ENCODE measurements at regions not wholly inside any gene's neighbourhood (a gene's known extent, or its start where the extent isn't known, plus 50 kb on each side); places are given as distances from the start of the nearest gene placed in this dataset.

DNA sequence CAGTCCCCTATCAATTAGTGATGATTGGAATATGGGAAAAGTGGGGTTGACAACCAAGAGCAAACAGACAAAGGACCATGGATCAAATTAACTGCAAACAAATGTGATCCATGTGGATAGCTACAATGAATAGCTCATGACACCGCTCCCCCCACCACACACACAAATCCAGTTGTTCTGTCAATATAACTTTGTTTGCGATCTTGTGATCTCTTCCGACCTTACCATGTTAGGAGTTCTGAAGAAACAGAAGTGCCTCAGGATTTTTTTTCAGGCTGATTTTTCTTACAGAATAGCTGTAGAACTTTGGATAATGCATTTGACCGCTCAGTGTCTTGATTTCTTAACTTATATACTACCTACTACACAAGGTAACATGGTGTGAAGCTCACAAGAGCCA, 116.6 kb downstream of the SH2D1A start:
- Mint-ChIP-seq H3K4me1 (no peaks in the 10 kb centered on the region), H3K4me3 (no peak overlapping the region), H3K27me3 (no peaks in the 10 kb centered on the region), H3K27ac (no peak overlapping the region), H3K36me3 (no peaks in the 10 kb centered on the region), H3K9me3 (peaks cover 0 to 2% (median 0%) of the 10 kb centered on the region in 11 donors)
- H3K4me3 ChIP-seq (ENCODE audit: low read length), result no peak overlapping the region
- POLR2A ChIA-PET, result no interaction called here
- no peaks in the 10 kb centered on the region for H3K9me3 ChIP-seq (ENCODE audit: control insufficient read depth in 2 of 3, low read length in 3 of 3)
- CTCF ChIA-PET, result no interaction called here
- H3K4me1 ChIP-seq (ENCODE audit: control insufficient read depth in 2 of 2, insufficient read depth in 2 of 2, low read length in 2 of 2), result no peaks in the 10 kb centered on the region
- H3K36me3 ChIP-seq (ENCODE audit: control insufficient read depth in 2 of 3, insufficient read depth in 3 of 3, low read length in 3 of 3), result no peaks in the 10 kb centered on the region
- H3K27me3 ChIP-seq (ENCODE audit: control insufficient read depth in 2 of 2, insufficient read depth in 2 of 2, low read length in 2 of 2), result no peaks in the 10 kb centered on the region
- DNase-seq, result no peak
- intact Hi-C loops (cut with micrococcal nuclease), result no loop called here
- no peak for ATAC-seq
- H3K27ac ChIP-seq (ENCODE audit: low read depth, low read length), result no peak overlapping the region

- no peak overlapping the region for H3K4me3 ChIP-seq (ENCODE audit: low read length)
- ATAC-seq (no peak), DNase-seq (no peak)
- H3K4me1 ChIP-seq (ENCODE audit: control insufficient read depth in 2 of 2, insufficient read depth in 2 of 2, low read length in 2 of 2), result no peaks in the 10 kb centered on the region
- Mint-ChIP-seq H3K36me3 (no peaks in the 10 kb centered on the region), H3K4me3 (no peak overlapping the region), H3K27ac (no peak overlapping the region), H3K4me1 (no peaks in the 10 kb centered on the region), H3K9me3 (peaks cover 0 to 2% (median 0%) of the 10 kb centered on the region in 11 donors), H3K27me3 (no peaks in the 10 kb centered on the region)
- no peak overlapping the region for H3K27ac ChIP-seq (ENCODE audit: low read depth, low read length)
- intact Hi-C loops (cut with micrococcal nuclease), result no loop called here
- POLR2A ChIA-PET, result no interaction called here
- H3K36me3 ChIP-seq (ENCODE audit: control insufficient read depth in 2 of 3, insufficient read depth in 3 of 3, low read length in 3 of 3), result no peaks in the 10 kb centered on the region
- no peaks in the 10 kb centered on the region for H3K27me3 ChIP-seq (ENCODE audit: control insufficient read depth in 2 of 2, insufficient read depth in 2 of 2, low read length in 2 of 2)
- no peaks in the 10 kb centered on the region for H3K9me3 ChIP-seq (ENCODE audit: control insufficient read depth in 2 of 3, low read length in 3 of 3)
- CTCF ChIA-PET, result no interaction called here
These were observed 120.8 kb downstream of the SH2D1A start for GRCh38 chrX:124467202-124467601.

DNA sequence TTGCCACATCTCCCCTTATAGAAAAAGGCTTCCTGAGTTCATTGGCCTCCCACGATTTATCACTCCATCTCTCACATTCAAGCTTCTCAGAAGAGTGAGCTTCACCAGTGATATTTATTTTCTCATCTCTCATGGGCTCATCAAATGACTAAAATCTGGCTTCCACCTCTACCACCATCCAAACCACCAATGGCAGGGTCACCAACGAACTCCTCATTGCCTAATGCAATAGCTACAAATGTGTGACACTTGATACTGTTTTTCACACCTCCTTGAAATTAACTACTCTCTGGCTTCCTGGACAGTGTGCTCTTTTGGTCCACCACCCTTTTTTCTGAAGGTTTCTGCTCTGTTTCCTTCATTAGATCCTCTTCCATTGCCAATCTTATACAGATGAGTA, 129.0 kb downstream of the SH2D1A start:
- ChIA-PET POLR2A (no interaction called here), CTCF (no interaction called here)
- Mint-ChIP-seq H3K9me3 (no peaks in the 10 kb centered on the region), H3K4me1 (peaks cover 0 to 6% (median 0%) of the 10 kb centered on the region in 7 donors), H3K4me3 (no peak overlapping the region), H3K27me3 (no peaks in the 10 kb centered on the region), H3K36me3 (no peaks in the 10 kb centered on the region), H3K27ac (no peak overlapping the region)
- DNase-seq, result no peak
- Histone ChIP-seq H3K27ac (ENCODE audit: low read depth, low read length) (no peak overlapping the region), H3K4me3 (ENCODE audit: low read length) (no peak overlapping the region), H3K27me3 (ENCODE audit: control insufficient read depth in 2 of 2, insufficient read depth in 2 of 2, low read length in 2 of 2) (no peaks in the 10 kb centered on the region), H3K4me1 (ENCODE audit: control insufficient read depth in 2 of 2, insufficient read depth in 2 of 2, low read length in 2 of 2) (no peaks in the 10 kb centered on the region), H3K9me3 (ENCODE audit: control insufficient read depth in 2 of 3, low read length in 3 of 3) (no peaks in the 10 kb centered on the region), H3K36me3 (ENCODE audit: control insufficient read depth in 2 of 3, insufficient read depth in 3 of 3, low read length in 3 of 3) (no peaks in the 10 kb centered on the region)
- intact Hi-C loops (cut with micrococcal nuclease), result no loop called here
- ATAC-seq, result no peak

GRCh38 chrX:124476562-124476961, 130.2 kb downstream of the SH2D1A start:
- intact Hi-C loops (cut with micrococcal nuclease), result no loop called here
- Mint-ChIP-seq H3K9me3 (no peaks in the 10 kb centered on the region), H3K27me3 (no peaks in the 10 kb centered on the region), H3K27ac (no peak overlapping the region), H3K4me1 (peaks cover 0 to 6% (median 0%) of the 10 kb centered on the region in 7 donors), H3K4me3 (no peak overlapping the region), H3K36me3 (no peaks in the 10 kb centered on the region)
- CTCF ChIA-PET, result no interaction called here
- H3K9me3 ChIP-seq (ENCODE audit: control insufficient read depth in 2 of 3, low read length in 3 of 3), result no peaks in the 10 kb centered on the region
- H3K36me3 ChIP-seq (ENCODE audit: control insufficient read depth in 2 of 3, insufficient read depth in 3 of 3, low read length in 3 of 3), result no peaks in the 10 kb centered on the region
- no peak overlapping the region for H3K27ac ChIP-seq (ENCODE audit: low read depth, low read length)
- H3K4me3 ChIP-seq (ENCODE audit: low read length), result no peak overlapping the region
- H3K4me1 ChIP-seq (ENCODE audit: control insufficient read depth in 2 of 2, insufficient read depth in 2 of 2, low read length in 2 of 2), result no peaks in the 10 kb centered on the region
- DNase-seq (no peak), ATAC-seq (no peak)
- POLR2A ChIA-PET, result no interaction called here
- no peaks in the 10 kb centered on the region for H3K27me3 ChIP-seq (ENCODE audit: control insufficient read depth in 2 of 2, insufficient read depth in 2 of 2, low read length in 2 of 2)

DNA sequence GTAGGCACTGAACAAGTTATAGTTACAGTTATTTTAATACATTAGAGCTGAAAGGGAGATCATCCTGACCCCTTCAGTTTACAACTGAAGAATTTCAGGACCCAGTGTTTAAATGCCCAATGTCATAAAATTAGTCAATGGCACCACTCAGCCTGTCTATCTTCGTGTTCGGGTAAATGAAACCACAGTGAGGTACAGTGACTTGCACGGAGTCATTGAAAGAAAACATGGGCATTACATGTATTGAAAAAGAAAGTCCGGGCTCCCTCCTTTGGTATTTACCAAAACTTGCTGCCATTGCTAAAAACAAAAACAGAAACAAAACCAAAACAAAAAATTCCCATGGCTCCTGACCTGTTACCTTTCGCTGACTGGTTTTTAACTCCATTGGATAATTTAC, 131.7 kb downstream of the SH2D1A start:
- no peaks in the 10 kb centered on the region for H3K9me3 Mint-ChIP-seq
- no peaks in the 10 kb centered on the region for H3K27me3 Mint-ChIP-seq
- no peaks in the 10 kb centered on the region for H3K9me3 ChIP-seq (ENCODE audit: control insufficient read depth in 2 of 3, low read length in 3 of 3)
- POLR2A ChIA-PET, result no interaction called here
- CTCF ChIA-PET, result no interaction called here
- intact Hi-C loops (cut with micrococcal nuclease), result no loop called here
- DNase-seq (no peak), ATAC-seq (no peak)
- no peak overlapping the region for H3K4me3 Mint-ChIP-seq
- H3K27me3 ChIP-seq (ENCODE audit: control insufficient read depth in 2 of 2, insufficient read depth in 2 of 2, low read length in 2 of 2), result no peaks in the 10 kb centered on the region
- H3K36me3 ChIP-seq (ENCODE audit: control insufficient read depth in 2 of 3, insufficient read depth in 3 of 3, low read length in 3 of 3), result no peaks in the 10 kb centered on the region
- H3K36me3 Mint-ChIP-seq, result no peaks in the 10 kb centered on the region
- H3K4me1 Mint-ChIP-seq, result peaks cover 0 to 6% (median 0%) of the 10 kb centered on the region in 7 donors
- H3K27ac ChIP-seq (ENCODE audit: low read depth, low read length), result no peak overlapping the region
- H3K27ac Mint-ChIP-seq, result no peak overlapping the region
- H3K4me3 ChIP-seq (ENCODE audit: low read length), result no peak overlapping the region
- no peaks in the 10 kb centered on the region for H3K4me1 ChIP-seq (ENCODE audit: control insufficient read depth in 2 of 2, insufficient read depth in 2 of 2, low read length in 2 of 2)

DNA sequence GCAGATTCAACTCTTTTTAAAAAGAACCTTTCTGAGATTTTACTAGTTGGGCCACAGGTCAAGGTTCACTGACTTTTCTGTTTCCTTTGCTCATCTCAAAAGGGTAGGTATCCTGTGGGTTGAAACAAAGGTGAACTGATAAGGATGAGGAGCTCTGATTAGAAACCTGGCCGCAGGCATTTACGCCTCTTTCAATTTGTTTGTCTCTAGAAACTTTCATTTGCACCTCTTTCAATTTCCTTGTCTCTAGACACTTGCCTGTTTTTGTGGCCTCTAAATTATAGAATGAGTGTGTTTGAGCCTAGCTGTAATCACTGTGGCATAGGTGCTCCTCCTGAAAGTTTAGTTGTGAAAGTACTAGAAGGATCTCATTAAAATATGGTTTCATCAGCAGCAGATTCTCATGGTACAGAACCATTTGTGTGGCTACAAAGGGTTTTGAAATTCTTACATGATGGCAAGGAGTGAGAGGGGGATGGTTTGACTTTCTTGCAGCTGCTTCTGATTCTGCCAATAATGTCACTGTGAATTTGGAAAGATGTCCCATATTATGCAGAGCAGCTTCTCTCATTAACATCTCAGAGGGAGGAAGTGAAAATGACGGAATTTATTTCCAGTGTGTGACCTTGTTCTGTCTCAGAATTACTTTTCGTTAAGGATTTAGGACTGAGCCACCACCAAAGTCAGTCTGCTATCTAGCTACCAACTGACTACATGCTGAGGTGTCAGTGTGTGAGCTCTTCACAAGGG, 142.2 kb downstream of the SH2D1A start:
- Histone ChIP-seq H3K4me1 (ENCODE audit: control insufficient read depth in 2 of 2, insufficient read depth in 2 of 2, low read length in 2 of 2) (no peaks in the 10 kb centered on the region), H3K4me3 (ENCODE audit: low read length) (no peak overlapping the region), H3K9me3 (ENCODE audit: control insufficient read depth in 2 of 3, low read length in 3 of 3) (no peaks in the 10 kb centered on the region), H3K27ac (ENCODE audit: low read depth, low read length) (no peak overlapping the region), H3K36me3 (ENCODE audit: control insufficient read depth in 2 of 3, insufficient read depth in 3 of 3, low read length in 3 of 3) (no peaks in the 10 kb centered on the region), H3K27me3 (ENCODE audit: control insufficient read depth in 2 of 2, insufficient read depth in 2 of 2, low read length in 2 of 2) (no peaks in the 10 kb centered on the region)
- H3K27me3 Mint-ChIP-seq, result no peaks in the 10 kb centered on the region
- no peak overlapping the region for H3K4me3 Mint-ChIP-seq
- no peaks in the 10 kb centered on the region for H3K9me3 Mint-ChIP-seq
- peaks cover 0 to 4% (median 0%) of the 10 kb centered on the region in 5 donors for H3K36me3 Mint-ChIP-seq
- no peaks in the 10 kb centered on the region for H3K4me1 Mint-ChIP-seq
- ChIA-PET POLR2A (no interaction called here), CTCF (no interaction called here)
- H3K27ac Mint-ChIP-seq, result no peak overlapping the region
- ATAC-seq (no peak), DNase-seq (no peak)
- intact Hi-C loops (cut with micrococcal nuclease), result no loop called here

GRCh38 chrX:124493984-124494383, 147.6 kb downstream of the SH2D1A start:
- intact Hi-C loops (cut with micrococcal nuclease), result no loop called here
- Mint-ChIP-seq H3K27me3 (no peaks in the 10 kb centered on the region), H3K36me3 (peaks cover 0 to 4% (median 0%) of the 10 kb centered on the region in 5 donors), H3K27ac (no peak overlapping the region), H3K4me1 (no peaks in the 10 kb centered on the region), H3K9me3 (peaks cover 0 to 4% (median 0%) of the 10 kb centered on the region in 11 donors), H3K4me3 (no peak overlapping the region)
- Histone ChIP-seq H3K4me1 (ENCODE audit: control insufficient read depth in 2 of 2, insufficient read depth in 2 of 2, low read length in 2 of 2) (no peaks in the 10 kb centered on the region), H3K27me3 (ENCODE audit: control insufficient read depth in 2 of 2, insufficient read depth in 2 of 2, low read length in 2 of 2) (no peaks in the 10 kb centered on the region), H3K9me3 (ENCODE audit: control insufficient read depth in 2 of 3, low read length in 3 of 3) (no peaks in the 10 kb centered on the region), H3K36me3 (ENCODE audit: control insufficient read depth in 2 of 3, insufficient read depth in 3 of 3, low read length in 3 of 3) (no peaks in the 10 kb centered on the region), H3K4me3 (ENCODE audit: low read length) (no peak overlapping the region), H3K27ac (ENCODE audit: low read depth, low read length) (no peak overlapping the region)
- CTCF ChIA-PET, result interaction anchor here (1.1 kb wide), 1 partner anchor 145 kb away, joined by 3 read pairs; no protein-coding TSS in a partner anchor
- no peak for DNase-seq
- POLR2A ChIA-PET, result no interaction called here
- no peak for ATAC-seq
